HEK293 (cell line): ENCODE measurements at regions not wholly inside any gene's neighbourhood (a gene's known extent, or its start where the extent isn't known, plus 50 kb on each side); places are given as distances from the start of the nearest gene placed in this dataset.

Source experiments
- CTCF ChIA-PET: fragments of 350-600 bp; formaldehyde crosslinking; extraction: SDS; loops from one replicate; lab custom pipeline; 2021; ENCODE audit warnings: antibody characterized with exemption; lab: Yijun Ruan, JAX
- POLR2A ChIA-PET: fragments of 300-600 bp; formaldehyde crosslinking; extraction: SDS; loops from one replicate; lab custom pipeline; 2020; ENCODE audit warnings: antibody characterized with exemption, inconsistent platforms; lab: Yijun Ruan, JAX
- H3K27ac ChIP-seq: fragments of 200-500 bp; sonication (Bioruptor generic); 2 replicates; pipeline ENCODE4 v1.5.1; 2014; ENCODE audit warnings: low read depth, low read length, control low read depth, inconsistent platforms; ENCODE audit errors: extremely low read depth
- H3K36me3 ChIP-seq, 2 experiments: fragments of 200-500 bp in 1 of 2; sonication (Bioruptor generic) in 1 of 2; 1 replicate in 1 of 2; 2 replicates in 1 of 2; pipeline ENCODE4 v1.5.1; 2014 to 2017; ENCODE audit warnings: inconsistent platforms in 2 of 2, low read length in 2 of 2; ENCODE audit not compliant: control insufficient read depth in 2 of 2, insufficient read depth in 1 of 2
- H3K4me1 ChIP-seq: fragments of 200-500 bp; sonication (Bioruptor generic); 2 replicates; pipeline ENCODE4 v1.5.1; 2014; ENCODE audit warnings: mild to moderate bottlenecking, low read length, inconsistent platforms; ENCODE audit not compliant: control insufficient read depth, insufficient read depth
- H3K4me3 ChIP-seq: 2 replicates; pipeline ENCODE4 v1.5.1; 2011; ENCODE audit warnings: low read depth, mild to moderate bottlenecking, control low read depth, low read length, moderate library complexity
- H3K9me3 ChIP-seq: fragments of 200-500 bp; sonication (Bioruptor generic); 2 replicates; pipeline ENCODE4 v1.5.1; 2014; ENCODE audit warnings: low read depth, low read length, inconsistent platforms; ENCODE audit not compliant: control insufficient read depth, insufficient read depth
- HOXA7 ChIP-seq: sonication (generic); formaldehyde crosslinking; IDR thresholded peaks from 2 replicates; pipeline ENCODE4 v1.8.1; 2022; ENCODE audit warnings: missing genetic modification reagents, borderline replicate concordance
- OSR2 ChIP-seq: fragments of 450-650 bp; formaldehyde crosslinking; IDR thresholded peaks from 2 replicates; pipeline ENCODE4 v1.5.1; 2016; ENCODE audit warnings: missing biosample characterization, missing genetic modification characterization
- TRIM28 ChIP-seq: IDR thresholded peaks from 2 replicates; pipeline ENCODE4 v1.6.1; 2011; ENCODE audit warnings: low read length, control low read depth, borderline replicate concordance
- ZBTB1 ChIP-seq: fragments of 450-650 bp; formaldehyde crosslinking; IDR thresholded peaks from 2 replicates; pipeline ENCODE4 v1.5.1; 2016; ENCODE audit warnings: missing biosample characterization, missing genetic modification characterization
- ZIC2 ChIP-seq: fragments of 450-650 bp; formaldehyde crosslinking; IDR thresholded peaks from 2 replicates; pipeline ENCODE4 v1.5.1; 2016; ENCODE audit warnings: missing biosample characterization, missing genetic modification characterization
- ZNF114 ChIP-seq: fragments of 450-650 bp; formaldehyde crosslinking; IDR thresholded peaks from 2 replicates; pipeline ENCODE4 v1.5.0; 2017; ENCODE audit warnings: missing biosample characterization, missing genetic modification characterization
- ZNF558 ChIP-seq: fragments of 450-650 bp; formaldehyde crosslinking; IDR thresholded peaks from 2 replicates; pipeline ENCODE4 v1.5.1; 2016; ENCODE audit warnings: missing biosample characterization, missing genetic modification characterization
- ZNF585B ChIP-seq: fragments of 450-650 bp; formaldehyde crosslinking; IDR thresholded peaks from 2 replicates; pipeline ENCODE4 v1.5.1; 2016; ENCODE audit warnings: missing biosample characterization, missing genetic modification characterization
- ZNF621 ChIP-seq: fragments of 450-650 bp; formaldehyde crosslinking; IDR thresholded peaks from 2 replicates; pipeline ENCODE4 v1.5.1; 2017; ENCODE audit warnings: missing biosample characterization, missing genetic modification characterization
- ZNF623 ChIP-seq: fragments of 450-650 bp; formaldehyde crosslinking; IDR thresholded peaks from 2 replicates; pipeline ENCODE4 v1.5.1; 2016; ENCODE audit warnings: missing biosample characterization, missing genetic modification characterization
- ZNF664 ChIP-seq: fragments of 450-650 bp; formaldehyde crosslinking; IDR thresholded peaks from 2 replicates; pipeline ENCODE4 v1.5.1; 2016; ENCODE audit warnings: missing biosample characterization, missing genetic modification characterization
- ZNF792 ChIP-seq: fragments of 450-650 bp; formaldehyde crosslinking; IDR thresholded peaks from 2 replicates; pipeline ENCODE4 v1.5.1; 2016; ENCODE audit warnings: missing biosample characterization, missing genetic modification characterization
- ZXDB ChIP-seq: fragments of 450-650 bp; formaldehyde crosslinking; IDR thresholded peaks from 2 replicates; pipeline ENCODE4 v1.5.1; 2016; ENCODE audit warnings: missing biosample characterization, missing genetic modification characterization
- TF ChIP-seq, protein P1 (sequence below): fragments of 450-650 bp; formaldehyde crosslinking; IDR thresholded peaks from 2 replicates; pipeline ENCODE4 v1.5.1; 2017; ENCODE audit warnings: missing biosample characterization, missing genetic modification characterization
- TF ChIP-seq, protein P2 (sequence below): fragments of 450-650 bp; formaldehyde crosslinking; IDR thresholded peaks from 2 replicates; pipeline ENCODE4 v1.5.1; 2016; ENCODE audit warnings: missing biosample characterization, missing genetic modification characterization
- TF ChIP-seq, protein P3 (sequence below): fragments of 450-650 bp; formaldehyde crosslinking; IDR thresholded peaks from 2 replicates; pipeline ENCODE4 v1.5.0; 2017; ENCODE audit warnings: missing biosample characterization, missing genetic modification characterization, borderline replicate concordance
- TF ChIP-seq, protein P4 (sequence below): fragments of 450-650 bp; IDR thresholded peaks from 2 replicates; pipeline ENCODE4 v1.5.1; 2018; ENCODE audit warnings: missing biosample characterization, missing genetic modification characterization
- TF ChIP-seq, protein P5 (sequence below): fragments of 450-650 bp; IDR thresholded peaks from 2 replicates; pipeline ENCODE4 v1.5.1; 2018; ENCODE audit warnings: missing biosample characterization, mild to moderate bottlenecking, missing genetic modification characterization
- TF ChIP-seq, protein P6 (sequence below): fragments of 450-650 bp; formaldehyde crosslinking; IDR thresholded peaks from 2 replicates; pipeline ENCODE4 v1.5.1; 2017; ENCODE audit warnings: missing biosample characterization, missing genetic modification characterization

DNA sequence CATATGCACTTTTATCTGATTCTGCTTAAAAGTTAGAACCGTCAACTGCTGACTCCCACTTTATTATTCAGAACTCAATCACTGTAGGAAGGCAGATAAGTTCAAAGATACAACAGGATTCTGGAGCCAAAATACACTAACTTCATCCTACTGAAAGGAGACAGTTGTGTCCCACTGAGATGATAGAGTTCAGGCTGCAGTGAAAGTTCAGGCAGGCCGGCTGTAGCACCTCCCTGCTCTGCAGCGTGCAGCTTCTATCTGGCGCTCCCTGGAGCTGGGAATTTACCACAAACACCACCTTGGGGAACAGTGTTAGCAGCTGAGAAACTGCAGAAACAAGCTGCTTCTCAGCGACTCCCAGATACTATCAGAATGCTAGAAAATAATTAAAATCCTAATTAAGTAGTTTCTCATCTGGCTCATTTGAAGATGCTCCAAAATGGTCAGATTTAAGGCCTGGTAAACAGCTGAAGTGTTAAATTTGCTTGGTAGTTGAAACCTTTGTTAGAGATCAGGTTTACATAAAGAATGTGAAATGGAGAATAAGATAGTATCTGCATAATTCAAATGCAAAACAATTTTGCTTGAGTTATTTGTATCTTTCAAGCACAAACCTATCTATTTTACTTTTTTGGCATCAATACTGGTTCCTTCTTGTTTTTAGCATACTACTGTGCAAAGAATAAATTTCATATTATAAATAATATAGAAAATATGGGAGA, 52.3 kb upstream of the CNTLN start (continued):
- TF ChIP-seq ZIC2, result peak; percentile 41
- no peak for TF ChIP-seq ZNF792 (tag by site-specific recombination)
- TF ChIP-seq OSR2 (tag by site-specific recombination), result no peak
- TF ChIP-seq, protein P1, sequence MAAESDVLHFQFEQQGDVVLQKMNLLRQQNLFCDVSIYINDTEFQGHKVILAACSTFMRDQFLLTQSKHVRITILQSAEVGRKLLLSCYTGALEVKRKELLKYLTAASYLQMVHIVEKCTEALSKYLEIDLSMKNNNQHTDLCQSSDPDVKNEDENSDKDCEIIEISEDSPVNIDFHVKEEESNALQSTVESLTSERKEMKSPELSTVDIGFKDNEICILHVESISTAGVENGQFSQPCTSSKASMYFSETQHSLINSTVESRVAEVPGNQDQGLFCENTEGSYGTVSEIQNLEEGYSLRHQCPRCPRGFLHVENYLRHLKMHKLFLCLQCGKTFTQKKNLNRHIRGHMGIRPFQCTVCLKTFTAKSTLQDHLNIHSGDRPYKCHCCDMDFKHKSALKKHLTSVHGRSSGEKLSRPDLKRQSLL (tag by site-specific recombination), result peak; percentile 73
- TF ChIP-seq ZNF664 (tag by site-specific recombination), result no peak
- no peak for TF ChIP-seq ZNF585B (tag by site-specific recombination)
- TF ChIP-seq, protein P2, sequence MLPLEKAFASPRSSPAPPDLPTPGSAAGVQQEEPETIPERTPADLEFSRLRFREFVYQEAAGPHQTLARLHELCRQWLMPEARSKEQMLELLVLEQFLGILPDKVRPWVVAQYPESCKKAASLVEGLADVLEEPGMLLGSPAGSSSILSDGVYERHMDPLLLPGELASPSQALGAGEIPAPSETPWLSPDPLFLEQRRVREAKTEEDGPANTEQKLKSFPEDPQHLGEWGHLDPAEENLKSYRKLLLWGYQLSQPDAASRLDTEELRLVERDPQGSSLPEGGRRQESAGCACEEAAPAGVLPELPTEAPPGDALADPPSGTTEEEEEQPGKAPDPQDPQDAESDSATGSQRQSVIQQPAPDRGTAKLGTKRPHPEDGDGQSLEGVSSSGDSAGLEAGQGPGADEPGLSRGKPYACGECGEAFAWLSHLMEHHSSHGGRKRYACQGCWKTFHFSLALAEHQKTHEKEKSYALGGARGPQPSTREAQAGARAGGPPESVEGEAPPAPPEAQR (tag by site-specific recombination), result no peak
- TF ChIP-seq ZNF621 (tag by site-specific recombination), result no peak
- TF ChIP-seq ZBTB1 (tag by site-specific recombination), result no peak
- TF ChIP-seq TRIM28, result peak; percentile 43; the same call in 1 of the 2 replicates

DNA sequence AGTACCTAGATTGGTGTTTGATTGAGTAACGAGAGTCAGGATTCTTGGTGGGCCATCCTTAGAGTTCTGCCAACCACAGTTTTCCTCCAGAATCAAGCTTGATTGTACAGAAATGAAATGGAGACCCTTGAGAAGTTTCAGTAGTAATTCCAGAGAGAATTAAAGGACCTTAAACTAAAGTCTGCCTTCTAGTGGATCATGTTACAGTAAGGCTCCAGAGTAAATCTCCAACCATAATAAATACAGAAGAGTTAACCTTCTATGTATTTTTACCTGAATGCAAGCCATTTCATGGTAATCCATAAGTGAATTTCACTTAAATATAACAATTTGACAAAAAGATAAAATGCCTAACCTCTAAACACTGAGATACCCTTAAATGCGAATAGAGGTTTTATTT, 53.0 kb upstream of the CNTLN start:
- TF ChIP-seq ZNF114 (tag by site-specific recombination), result no peak
- TF ChIP-seq ZNF558 (tag by site-specific recombination), result no peak
- TF ChIP-seq, protein P3, sequence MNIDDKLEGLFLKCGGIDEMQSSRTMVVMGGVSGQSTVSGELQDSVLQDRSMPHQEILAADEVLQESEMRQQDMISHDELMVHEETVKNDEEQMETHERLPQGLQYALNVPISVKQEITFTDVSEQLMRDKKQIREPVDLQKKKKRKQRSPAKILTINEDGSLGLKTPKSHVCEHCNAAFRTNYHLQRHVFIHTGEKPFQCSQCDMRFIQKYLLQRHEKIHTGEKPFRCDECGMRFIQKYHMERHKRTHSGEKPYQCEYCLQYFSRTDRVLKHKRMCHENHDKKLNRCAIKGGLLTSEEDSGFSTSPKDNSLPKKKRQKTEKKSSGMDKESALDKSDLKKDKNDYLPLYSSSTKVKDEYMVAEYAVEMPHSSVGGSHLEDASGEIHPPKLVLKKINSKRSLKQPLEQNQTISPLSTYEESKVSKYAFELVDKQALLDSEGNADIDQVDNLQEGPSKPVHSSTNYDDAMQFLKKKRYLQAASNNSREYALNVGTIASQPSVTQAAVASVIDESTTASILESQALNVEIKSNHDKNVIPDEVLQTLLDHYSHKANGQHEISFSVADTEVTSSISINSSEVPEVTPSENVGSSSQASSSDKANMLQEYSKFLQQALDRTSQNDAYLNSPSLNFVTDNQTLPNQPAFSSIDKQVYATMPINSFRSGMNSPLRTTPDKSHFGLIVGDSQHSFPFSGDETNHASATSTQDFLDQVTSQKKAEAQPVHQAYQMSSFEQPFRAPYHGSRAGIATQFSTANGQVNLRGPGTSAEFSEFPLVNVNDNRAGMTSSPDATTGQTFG, result no peak
- TF ChIP-seq, protein P4, sequence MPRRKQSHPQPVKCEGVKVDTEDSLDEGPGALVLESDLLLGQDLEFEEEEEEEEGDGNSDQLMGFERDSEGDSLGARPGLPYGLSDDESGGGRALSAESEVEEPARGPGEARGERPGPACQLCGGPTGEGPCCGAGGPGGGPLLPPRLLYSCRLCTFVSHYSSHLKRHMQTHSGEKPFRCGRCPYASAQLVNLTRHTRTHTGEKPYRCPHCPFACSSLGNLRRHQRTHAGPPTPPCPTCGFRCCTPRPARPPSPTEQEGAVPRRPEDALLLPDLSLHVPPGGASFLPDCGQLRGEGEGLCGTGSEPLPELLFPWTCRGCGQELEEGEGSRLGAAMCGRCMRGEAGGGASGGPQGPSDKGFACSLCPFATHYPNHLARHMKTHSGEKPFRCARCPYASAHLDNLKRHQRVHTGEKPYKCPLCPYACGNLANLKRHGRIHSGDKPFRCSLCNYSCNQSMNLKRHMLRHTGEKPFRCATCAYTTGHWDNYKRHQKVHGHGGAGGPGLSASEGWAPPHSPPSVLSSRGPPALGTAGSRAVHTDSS (tag by site-specific recombination), result no peak
- TF ChIP-seq, protein P5, sequence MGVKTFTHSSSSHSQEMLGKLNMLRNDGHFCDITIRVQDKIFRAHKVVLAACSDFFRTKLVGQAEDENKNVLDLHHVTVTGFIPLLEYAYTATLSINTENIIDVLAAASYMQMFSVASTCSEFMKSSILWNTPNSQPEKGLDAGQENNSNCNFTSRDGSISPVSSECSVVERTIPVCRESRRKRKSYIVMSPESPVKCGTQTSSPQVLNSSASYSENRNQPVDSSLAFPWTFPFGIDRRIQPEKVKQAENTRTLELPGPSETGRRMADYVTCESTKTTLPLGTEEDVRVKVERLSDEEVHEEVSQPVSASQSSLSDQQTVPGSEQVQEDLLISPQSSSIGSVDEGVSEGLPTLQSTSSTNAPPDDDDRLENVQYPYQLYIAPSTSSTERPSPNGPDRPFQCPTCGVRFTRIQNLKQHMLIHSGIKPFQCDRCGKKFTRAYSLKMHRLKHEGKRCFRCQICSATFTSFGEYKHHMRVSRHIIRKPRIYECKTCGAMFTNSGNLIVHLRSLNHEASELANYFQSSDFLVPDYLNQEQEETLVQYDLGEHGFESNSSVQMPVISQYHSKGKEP (tag by site-specific recombination), result no peak
- TF ChIP-seq ZNF623 (tag by site-specific recombination), result no peak
- TF ChIP-seq HOXA7 (CRISPR knock-in tag), result no peak
- TF ChIP-seq, protein P6, sequence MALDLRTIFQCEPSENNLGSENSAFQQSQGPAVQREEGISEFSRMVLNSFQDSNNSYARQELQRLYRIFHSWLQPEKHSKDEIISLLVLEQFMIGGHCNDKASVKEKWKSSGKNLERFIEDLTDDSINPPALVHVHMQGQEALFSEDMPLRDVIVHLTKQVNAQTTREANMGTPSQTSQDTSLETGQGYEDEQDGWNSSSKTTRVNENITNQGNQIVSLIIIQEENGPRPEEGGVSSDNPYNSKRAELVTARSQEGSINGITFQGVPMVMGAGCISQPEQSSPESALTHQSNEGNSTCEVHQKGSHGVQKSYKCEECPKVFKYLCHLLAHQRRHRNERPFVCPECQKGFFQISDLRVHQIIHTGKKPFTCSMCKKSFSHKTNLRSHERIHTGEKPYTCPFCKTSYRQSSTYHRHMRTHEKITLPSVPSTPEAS, result no peak
- TF ChIP-seq ZXDB (tag by site-specific recombination), result no peak
- CTCF ChIA-PET, result interaction anchor here (0.6 to 1.7 kb wide), 3 partner anchors 9 to 46 kb away, joined by 3 to 4 read pairs (median 4); no protein-coding TSS in a partner anchor
- H3K4me3 ChIP-seq, result no peak overlapping the region

More for the DNA sequence above, 53.0 kb upstream of the CNTLN start:
- Histone ChIP-seq H3K36me3 (no peaks in the 10 kb centered on the region), H3K9me3 (no peaks in the 10 kb centered on the region), H3K4me1 (peaks cover 5% of the 10 kb centered on the region), H3K27ac (no peak overlapping the region)
- POLR2A ChIA-PET, result interaction anchor here (0.5 kb wide), 1 partner anchor 117 kb away, joined by 5 read pairs; no protein-coding TSS in a partner anchor
